B cell (primary cell): ENCODE measurements at regions not wholly inside any gene's neighbourhood (a gene's known extent, or its start where the extent isn't known, plus 50 kb on each side); places are given as distances from the start of the nearest gene placed in this dataset.

ENCODE experiments used
- EZH2 ChIP-seq: IDR thresholded peaks from 2 replicates; pipeline ENCODE4 v1.6.1; 2012; ENCODE audit warnings: borderline replicate concordance, low read depth, mild to moderate bottlenecking, moderate library complexity, low read length; ENCODE audit not compliant: insufficient read depth, poor library complexity, severe bottlenecking
- TF ChIP-seq, protein P1 (sequence below): fragments of 200-600 bp; IDR thresholded peaks from one replicate; pipeline ENCODE4 v1.8.0; 2022; ENCODE audit warnings: antibody characterized with exemption, mild to moderate bottlenecking

DNA sequence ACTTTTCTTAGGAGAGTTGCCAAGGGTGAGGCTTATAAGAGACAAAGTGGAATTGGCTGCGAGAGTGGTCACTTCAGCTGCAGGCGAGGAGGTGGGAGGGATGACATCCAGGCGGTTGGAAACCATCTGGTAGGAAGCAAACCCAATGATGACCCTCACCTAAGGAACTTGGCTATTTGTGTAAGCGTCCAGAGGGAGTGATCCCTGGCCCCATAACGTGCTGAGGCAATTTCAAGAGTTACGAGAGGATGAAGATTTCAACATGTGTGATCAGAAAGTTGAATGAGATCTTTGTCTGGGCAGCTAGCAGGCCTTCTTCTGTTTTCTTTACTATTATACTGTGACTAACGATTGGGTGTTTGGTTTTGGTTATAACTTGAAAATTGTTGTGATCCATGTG, 102.7 kb upstream of the VANGL1 start:
- TF ChIP-seq, protein P1, sequence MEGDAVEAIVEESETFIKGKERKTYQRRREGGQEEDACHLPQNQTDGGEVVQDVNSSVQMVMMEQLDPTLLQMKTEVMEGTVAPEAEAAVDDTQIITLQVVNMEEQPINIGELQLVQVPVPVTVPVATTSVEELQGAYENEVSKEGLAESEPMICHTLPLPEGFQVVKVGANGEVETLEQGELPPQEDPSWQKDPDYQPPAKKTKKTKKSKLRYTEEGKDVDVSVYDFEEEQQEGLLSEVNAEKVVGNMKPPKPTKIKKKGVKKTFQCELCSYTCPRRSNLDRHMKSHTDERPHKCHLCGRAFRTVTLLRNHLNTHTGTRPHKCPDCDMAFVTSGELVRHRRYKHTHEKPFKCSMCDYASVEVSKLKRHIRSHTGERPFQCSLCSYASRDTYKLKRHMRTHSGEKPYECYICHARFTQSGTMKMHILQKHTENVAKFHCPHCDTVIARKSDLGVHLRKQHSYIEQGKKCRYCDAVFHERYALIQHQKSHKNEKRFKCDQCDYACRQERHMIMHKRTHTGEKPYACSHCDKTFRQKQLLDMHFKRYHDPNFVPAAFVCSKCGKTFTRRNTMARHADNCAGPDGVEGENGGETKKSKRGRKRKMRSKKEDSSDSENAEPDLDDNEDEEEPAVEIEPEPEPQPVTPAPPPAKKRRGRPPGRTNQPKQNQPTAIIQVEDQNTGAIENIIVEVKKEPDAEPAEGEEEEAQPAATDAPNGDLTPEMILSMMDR = no peak
- no peak for TF ChIP-seq EZH2
